Ovary (tissue), 3 donors: ENCODE measurements at regions not wholly inside any gene's neighbourhood (a gene's known extent, or its start where the extent isn't known, plus 50 kb on each side); places are given as distances from the start of the nearest gene placed in this dataset.

Source experiments
- EP300 ChIP-seq: sonication (generic); formaldehyde crosslinking; IDR thresholded peaks from one replicate; pipeline ENCODE4 v1.6.1; 2017; ENCODE audit warnings: antibody characterized with exemption
- POLR2A ChIP-seq: fragments of 450-650 bp; IDR thresholded peaks from one replicate; pipeline ENCODE4 v1.6.1; 2017; ENCODE audit warnings: antibody characterized with exemption, mild to moderate bottlenecking, moderate library complexity
- TF ChIP-seq, protein P1 (sequence below), 3 donors: fragments of 450-650 bp in 2 of 3; fragments of 200-600 bp in 1 of 3; IDR thresholded peaks; one replicate each; pipeline versions ENCODE4 v1.5.1 to v1.8.0; 2016 to 2022; ENCODE audit warnings: antibody characterized with exemption in 3 of 3, mild to moderate bottlenecking in 1 of 3
- donor health status: DM: no; HTN: no; CAD: no.

DNA sequence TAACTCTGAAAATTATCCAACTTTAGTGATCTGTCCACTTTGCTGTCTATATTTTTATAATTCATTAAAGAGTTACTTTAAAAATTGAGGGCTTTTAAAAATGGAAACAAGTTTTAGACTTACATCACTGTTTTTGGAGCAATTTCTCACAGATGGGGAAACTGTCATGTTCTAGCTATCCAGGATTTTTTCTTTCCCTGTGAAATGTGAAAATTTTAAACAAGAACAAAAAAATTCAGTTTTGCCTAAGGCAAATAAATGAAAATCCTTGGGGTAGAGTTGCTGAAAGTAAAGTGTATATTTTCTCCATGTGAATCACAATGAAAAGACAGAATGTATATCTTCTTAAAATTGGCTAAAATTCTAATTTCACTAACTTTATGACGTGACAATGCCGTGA is 553.7 kb downstream of the MCTP2 start:
- TF ChIP-seq, protein P1, sequence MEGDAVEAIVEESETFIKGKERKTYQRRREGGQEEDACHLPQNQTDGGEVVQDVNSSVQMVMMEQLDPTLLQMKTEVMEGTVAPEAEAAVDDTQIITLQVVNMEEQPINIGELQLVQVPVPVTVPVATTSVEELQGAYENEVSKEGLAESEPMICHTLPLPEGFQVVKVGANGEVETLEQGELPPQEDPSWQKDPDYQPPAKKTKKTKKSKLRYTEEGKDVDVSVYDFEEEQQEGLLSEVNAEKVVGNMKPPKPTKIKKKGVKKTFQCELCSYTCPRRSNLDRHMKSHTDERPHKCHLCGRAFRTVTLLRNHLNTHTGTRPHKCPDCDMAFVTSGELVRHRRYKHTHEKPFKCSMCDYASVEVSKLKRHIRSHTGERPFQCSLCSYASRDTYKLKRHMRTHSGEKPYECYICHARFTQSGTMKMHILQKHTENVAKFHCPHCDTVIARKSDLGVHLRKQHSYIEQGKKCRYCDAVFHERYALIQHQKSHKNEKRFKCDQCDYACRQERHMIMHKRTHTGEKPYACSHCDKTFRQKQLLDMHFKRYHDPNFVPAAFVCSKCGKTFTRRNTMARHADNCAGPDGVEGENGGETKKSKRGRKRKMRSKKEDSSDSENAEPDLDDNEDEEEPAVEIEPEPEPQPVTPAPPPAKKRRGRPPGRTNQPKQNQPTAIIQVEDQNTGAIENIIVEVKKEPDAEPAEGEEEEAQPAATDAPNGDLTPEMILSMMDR (IDR thresholded peaks at IDR 0.05): no peak
- TF ChIP-seq POLR2A (no peak), EP300 (no peak)
